Left colon (tissue), 2 donors: ENCODE measurements at regions not wholly inside any gene's neighbourhood (a gene's known extent, or its start where the extent isn't known, plus 50 kb on each side); places are given as distances from the start of the nearest gene placed in this dataset.

Experiments
- ATAC-seq: fragments of 200-7000 bp; cut with Tn5 transposase; one replicate; pipeline ENCODE4 v1.9.1; 2020; ENCODE audit warnings: mild to moderate bottlenecking, moderate library complexity
- DNase-seq, 2 donors: peaks; one replicate each; pipeline ENCODE4 v3.0.0-alpha.2; 2020
- intact Hi-C, 2 donors: fragments of 100-400 bp; cut with DNase I in 1 of 2; cut with micrococcal nuclease in 1 of 2; formaldehyde crosslinking; loops; one replicate each; pipeline versions ENCODE4 v1.11.2 to v1.14.0; 2022; cut with DNase I, micrococcal nuclease
- donor health status: DM: no; HTN: no; CAD: no.
- donor health status: DM: yes; HTN: yes; CAD: no.

DNA sequence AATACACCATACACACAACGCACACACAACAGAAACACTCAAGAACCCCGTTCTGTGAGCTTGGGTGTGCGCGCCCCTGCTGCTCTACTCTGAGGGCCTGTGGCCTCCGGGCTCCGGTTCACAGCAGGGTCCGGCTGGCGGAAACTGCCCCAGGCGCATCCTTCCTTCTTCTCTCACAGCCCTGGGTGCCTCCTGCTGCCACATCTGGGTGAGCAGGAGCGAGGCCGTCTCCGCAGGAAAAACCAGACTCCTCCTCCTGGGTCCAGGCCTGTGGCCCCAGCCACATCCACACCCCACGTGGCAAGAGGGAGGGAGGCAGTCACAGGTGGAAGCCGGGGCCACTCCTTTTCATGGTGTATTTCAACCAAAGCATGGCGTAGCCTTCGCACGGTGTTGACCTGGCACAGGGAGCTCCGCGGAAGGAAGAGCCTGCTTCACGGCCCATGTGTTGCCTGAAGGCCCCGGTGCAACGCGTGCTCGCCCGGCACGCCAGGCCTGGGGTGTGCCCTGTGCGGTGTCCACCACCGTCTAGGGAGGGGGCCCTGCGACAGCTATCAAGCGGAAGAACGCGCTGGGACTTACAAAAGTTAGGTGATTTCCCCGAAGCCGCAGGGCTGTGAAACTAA, 1502.7 kb downstream of the TBC1D22A start:
- intact Hi-C loops: no loop called here
- DNase-seq (no peak), ATAC-seq (no peak)

- intact Hi-C loops: no loop called here
- DNase-seq (no peak), ATAC-seq (no peak)
Observed at GRCh38 chr22:48264586-48264985, 1502.1 kb downstream of the TBC1D22A start.

- intact Hi-C loops: no loop called here
- DNase-seq: no peak
- peak; percentile 49 for ATAC-seq
Observed at GRCh38 chr22:48263791-48264351, 1501.4 kb downstream of the TBC1D22A start.

DNA sequence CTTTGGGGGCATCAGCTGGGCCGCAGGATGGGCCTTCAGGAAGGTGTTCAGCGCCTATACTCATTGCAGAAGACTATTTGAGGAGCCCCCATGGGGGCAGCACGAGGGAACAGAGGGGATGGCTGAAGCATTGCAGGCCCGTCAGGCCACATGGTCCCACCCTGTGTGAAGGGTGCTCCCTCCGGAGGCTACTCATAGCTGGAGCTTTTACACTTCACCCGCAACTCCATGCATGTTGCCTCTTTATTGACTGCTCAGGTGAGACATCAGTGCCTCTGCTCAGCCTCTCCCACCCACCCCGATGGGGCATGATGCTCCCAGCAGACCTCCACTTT, 1500.9 kb downstream of the TBC1D22A start:
- intact Hi-C loops: no loop called here
- ATAC-seq (no peak), DNase-seq (no peak)

DNA sequence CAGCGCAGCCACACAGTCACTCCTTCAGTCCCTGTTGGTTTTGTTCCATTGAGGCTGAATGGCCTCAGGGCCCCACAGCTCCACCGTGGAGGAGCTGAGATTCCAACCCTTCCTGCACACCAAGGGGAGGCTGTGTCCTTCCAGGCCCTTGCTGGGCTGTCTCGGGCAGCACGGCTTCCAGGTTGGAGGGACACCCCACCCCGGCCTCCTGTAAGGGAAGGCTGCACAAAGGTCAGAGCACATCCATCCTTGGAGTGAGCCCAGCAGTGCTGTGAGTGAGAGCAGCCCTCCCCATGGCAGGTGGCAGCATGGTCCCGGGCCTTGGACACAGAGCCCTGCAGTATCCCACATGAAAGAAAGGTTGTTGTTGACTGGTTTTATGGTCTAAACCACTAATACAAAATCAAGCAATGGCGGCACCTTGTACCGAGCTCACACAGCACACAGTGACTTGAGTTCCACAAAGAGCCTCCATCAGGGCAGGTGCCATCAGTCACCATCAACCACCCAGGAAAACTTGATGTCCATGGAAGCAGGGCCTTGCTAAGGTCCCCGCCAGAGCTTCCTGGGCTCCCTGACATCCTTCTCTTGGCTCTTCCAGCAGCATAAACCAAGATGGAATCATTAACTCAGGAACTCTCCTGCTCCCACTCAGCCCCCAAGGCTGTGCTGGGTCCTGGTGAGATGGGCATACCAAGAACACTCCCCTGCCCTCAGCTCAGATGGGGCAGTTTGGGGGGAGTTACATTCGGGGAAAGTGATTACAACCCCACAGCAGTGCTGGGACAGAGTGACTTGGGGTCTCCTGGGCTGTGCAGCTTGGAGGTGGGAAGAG, 1500.4 kb downstream of the TBC1D22A start:
- DNase-seq (no peak), ATAC-seq (no peak)
- intact Hi-C loops: no loop called here

- intact Hi-C loops: no loop called here
- DNase-seq (no peak), ATAC-seq (no peak)
Observed at GRCh38 chr22:48261706-48262105, 1499.3 kb downstream of the TBC1D22A start.

DNA sequence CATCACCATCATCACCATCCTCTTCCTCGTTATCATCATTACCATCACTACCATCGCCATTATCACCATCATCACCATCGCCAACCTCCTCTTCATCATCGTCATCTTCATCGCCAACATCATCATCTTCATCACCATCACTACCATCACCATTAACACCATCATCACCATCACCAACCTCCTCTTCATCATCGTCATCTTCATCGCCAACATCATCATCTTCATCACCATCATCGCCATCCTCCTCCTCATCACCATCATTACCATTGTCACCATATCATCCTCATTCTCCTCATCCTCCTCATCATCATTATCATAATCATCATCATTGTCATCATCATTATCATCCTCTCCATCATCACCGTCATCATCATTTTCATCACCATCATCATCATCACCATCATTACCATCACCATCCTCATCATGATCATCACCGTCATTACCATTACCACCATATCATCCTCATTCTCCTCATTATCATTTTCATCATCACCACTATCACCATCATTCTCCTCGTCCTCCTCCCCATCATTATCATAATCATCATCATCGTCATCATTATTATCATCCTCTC, 1498.7 kb downstream of the TBC1D22A start:
- intact Hi-C loops: no loop called here
- ATAC-seq: no peak

GRCh38 chr22:48259991-48260670, 1497.7 kb downstream of the TBC1D22A start:
- ATAC-seq (no peak), DNase-seq (no peak)
- intact Hi-C loops: no loop called here

More for the DNA sequence above, 1498.7 kb downstream of the TBC1D22A start:
- no peak for DNase-seq

GRCh38 chr22:48258811-48259210, 1496.4 kb downstream of the TBC1D22A start:
- intact Hi-C loops: no loop called here
- no peak for ATAC-seq
- no peak for DNase-seq

DNA sequence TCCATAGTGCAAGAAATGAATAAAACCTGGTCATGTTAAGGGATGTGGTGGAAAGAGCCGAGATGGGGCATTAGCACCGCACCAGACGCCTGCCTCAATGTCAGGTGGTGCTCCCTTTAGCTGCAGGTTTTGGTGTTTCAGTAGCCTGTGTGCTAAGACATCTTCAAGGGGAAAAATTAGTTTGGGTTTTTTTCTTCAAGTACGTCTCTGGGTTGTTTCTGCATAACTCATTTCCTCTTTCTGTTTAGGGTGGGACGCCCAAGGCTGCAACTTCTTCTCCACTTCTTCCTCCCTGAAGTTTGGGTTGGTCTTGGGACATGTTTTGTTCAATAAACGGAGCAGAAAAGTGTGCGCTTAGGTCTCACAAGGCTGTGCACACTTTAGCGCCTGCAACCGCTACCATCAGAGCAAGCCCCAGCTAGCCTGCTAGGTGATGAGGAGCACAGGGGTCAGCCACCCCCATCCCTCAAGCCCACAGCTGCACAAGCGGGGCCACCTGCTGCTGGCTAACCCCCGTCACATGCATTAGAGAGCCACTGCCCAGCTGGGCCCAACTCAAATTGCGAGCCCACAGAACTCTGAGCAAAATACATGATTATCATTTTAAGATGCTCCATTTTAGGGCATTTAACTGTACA, 1495.7 kb downstream of the TBC1D22A start:
- no peak for DNase-seq
- no peak for ATAC-seq
- intact Hi-C loops: no loop called here

DNA sequence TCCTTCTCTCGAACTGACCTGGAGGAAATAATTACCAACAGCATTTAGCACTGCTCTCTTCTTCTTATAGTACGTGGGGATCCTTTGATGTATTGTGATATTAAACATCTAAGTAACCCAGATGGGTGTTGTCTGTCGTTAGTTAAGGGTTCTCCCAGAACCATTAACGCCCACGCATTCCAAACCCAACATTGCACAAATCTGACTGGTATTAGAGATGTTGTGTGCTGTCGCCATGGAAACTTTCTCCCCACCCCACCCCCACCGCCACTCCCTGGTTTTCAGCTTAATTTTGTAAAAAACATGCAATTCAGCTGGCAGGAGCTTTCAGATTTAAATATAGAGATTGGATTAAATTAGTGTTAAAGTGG, 1495.2 kb downstream of the TBC1D22A start:
- ATAC-seq: no peak
- DNase-seq: no peak
- intact Hi-C loops: no loop called here

DNA sequence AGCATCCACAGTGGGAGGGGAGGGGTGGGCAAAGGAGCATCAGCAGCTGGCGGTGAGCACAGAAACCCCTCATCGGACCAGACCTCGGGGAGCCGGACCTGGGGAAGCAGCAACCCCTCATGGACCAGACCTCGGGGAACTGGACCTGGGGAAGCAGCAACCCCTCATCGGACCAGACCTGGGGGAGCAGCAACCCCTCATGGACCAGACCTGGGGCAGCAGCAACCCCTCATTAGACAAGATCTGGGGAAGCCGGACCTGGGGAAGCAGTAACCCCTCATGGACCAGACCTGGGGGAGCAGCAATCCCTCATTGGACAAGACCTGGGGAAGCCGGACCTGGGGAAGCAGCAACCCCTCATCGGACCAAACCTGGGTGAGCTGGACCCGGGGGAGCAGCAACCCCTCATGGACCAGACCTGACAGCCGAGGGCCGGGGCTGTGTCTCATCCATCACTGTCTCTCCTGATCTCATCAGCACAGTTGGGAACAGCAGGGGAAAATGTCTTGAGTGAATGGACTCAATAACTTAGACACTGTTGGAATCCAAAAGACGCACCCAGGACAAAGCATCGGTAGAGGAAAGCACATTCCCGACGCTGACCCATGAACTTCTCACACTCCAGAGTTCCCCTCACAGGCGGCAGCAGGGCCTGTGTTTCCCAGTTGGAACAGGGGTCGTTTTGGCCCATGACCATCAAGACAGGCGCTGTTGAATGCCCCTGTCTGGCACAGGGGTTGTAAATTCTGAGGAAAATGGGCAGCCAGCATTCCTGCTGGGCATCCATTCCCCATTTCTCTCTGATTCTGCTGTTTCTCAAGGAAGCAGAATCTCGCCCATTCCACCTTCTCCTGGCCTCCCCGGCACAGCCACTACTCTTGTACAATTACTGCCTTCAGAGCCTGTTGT, 1494.6 kb downstream of the TBC1D22A start:
- no peak for ATAC-seq
- DNase-seq: no peak
- intact Hi-C loops: no loop called here

DNA sequence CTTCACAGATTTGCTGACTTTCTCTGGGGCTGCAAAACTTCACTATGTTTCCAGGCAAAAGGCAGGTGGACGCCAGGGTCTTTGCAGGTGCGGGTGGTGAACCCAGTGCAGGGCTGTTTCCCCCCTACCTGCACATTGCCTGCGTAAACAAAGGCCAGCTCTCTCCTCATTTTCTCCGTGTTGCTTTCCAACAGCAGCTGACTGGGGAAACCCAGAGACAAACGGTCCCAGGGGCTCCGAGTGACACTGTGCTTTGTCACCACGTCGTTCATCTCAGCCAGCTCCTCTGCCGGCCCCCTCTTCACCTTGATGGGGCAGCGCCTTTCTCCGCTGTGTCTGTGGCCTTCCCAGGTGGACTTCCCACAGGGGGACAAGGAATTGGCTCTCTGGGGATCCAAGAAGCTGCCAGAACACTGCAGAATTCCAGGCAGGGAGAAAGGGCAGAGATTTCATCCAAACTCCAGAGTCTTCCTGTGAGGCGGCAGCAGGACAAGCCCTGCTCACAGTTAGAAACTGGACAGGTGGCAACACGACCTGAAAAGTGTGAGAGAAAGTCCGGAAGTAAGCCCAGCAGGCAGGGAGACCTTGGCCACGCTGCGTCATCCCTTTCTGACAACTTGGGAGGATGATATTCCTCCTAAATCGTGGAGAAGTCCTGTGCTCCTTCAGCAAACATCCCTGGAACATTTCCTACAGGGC, 1493.7 kb downstream of the TBC1D22A start:
- intact Hi-C loops: no loop called here
- ATAC-seq: no peak

GRCh38 chr22:48254311-48254873, 1491.9 kb downstream of the TBC1D22A start:
- intact Hi-C loops: no loop called here
- DNase-seq (peak in 1 of 2 donors; percentile 43), ATAC-seq (peak; percentile 95)

More for the DNA sequence above, 1493.7 kb downstream of the TBC1D22A start:
- DNase-seq: no peak

GRCh38 chr22:48253573-48253972, 1491.1 kb downstream of the TBC1D22A start:
- intact Hi-C loops: no loop called here
- peak; percentile 65 for ATAC-seq
- no peak for DNase-seq

- intact Hi-C loops: no loop called here
- DNase-seq (no peak), ATAC-seq (no peak)
Observed at GRCh38 chr22:48253136-48253535, 1490.7 kb downstream of the TBC1D22A start.

DNA sequence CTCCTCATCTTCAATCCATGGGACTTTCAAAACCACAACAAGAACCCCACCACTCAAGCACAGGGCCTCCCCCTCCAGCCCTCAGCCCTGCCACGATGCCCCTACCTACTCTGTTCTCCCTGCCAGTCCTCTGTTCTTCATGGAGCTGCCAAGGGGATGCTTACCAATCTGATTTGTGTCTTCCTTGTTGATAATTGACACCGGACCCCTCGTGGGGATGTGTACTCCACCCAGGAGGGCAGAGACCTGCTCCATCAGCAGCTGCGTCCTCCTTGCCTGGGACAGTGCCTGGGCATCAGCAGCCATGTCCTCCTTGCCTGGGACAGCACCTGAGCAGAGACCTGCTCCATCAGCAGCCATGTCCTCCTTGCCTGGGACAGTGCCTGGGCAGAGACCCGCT, 1489.2 kb downstream of the TBC1D22A start:
- ATAC-seq: no peak
- no peak for DNase-seq
- intact Hi-C loops: no loop called here
